Endodermal cell (in vitro differentiated cells): ENCODE measurements at regions not wholly inside any gene's neighbourhood (a gene's known extent, or its start where the extent isn't known, plus 50 kb on each side); places are given as distances from the start of the nearest gene placed in this dataset.

Experiments
- DNase-seq: peaks from one replicate; pipeline ENCODE4 v3.0.0-alpha.2; 2017
- H3K27ac ChIP-seq: 2 replicates; pipeline ENCODE4 v1.5.1; 2013; ENCODE audit warnings: mild to moderate bottlenecking, low read depth, low read length, moderate library complexity
- H3K27me3 ChIP-seq: 2 replicates; pipeline ENCODE4 v1.6.1; 2013; ENCODE audit warnings: mild to moderate bottlenecking, low read length, moderate library complexity; ENCODE audit not compliant: insufficient read depth, control insufficient read depth, poor library complexity, severe bottlenecking
- H3K36me3 ChIP-seq: 2 replicates; pipeline ENCODE4 v1.7.0; 2013; ENCODE audit warnings: mild to moderate bottlenecking, low read length, moderate library complexity; ENCODE audit not compliant: control insufficient read depth, insufficient read depth
- H3K4me1 ChIP-seq: one replicate; pipeline ENCODE4 v1.7.0; 2013; ENCODE audit warnings: low read length; ENCODE audit not compliant: control insufficient read depth, insufficient read depth
- H3K4me3 ChIP-seq: 2 replicates; pipeline ENCODE4 v1.5.1; 2013; ENCODE audit warnings: mild to moderate bottlenecking, low read length, moderate library complexity
- H3K9ac ChIP-seq: 2 replicates; pipeline ENCODE4 v1.6.1; 2013; ENCODE audit warnings: mild to moderate bottlenecking, low read length, moderate library complexity; ENCODE audit not compliant: poor library complexity, severe bottlenecking; ENCODE audit errors: extremely low read depth
- H3K9me3 ChIP-seq: 2 replicates; pipeline ENCODE4 v1.6.1; 2013; ENCODE audit warnings: mild to moderate bottlenecking, low read length, moderate library complexity; ENCODE audit not compliant: control insufficient read depth
- H3K27ac Mint-ChIP-seq: 2 replicates; pipeline ENCODE4 v1.8.0; 2020; ENCODE audit warnings: mixed read lengths
- H3K27me3 Mint-ChIP-seq: 2 replicates; pipeline ENCODE4 v1.8.0; 2021; ENCODE audit warnings: mild to moderate bottlenecking, mixed read lengths; ENCODE audit not compliant: insufficient read depth
- H3K36me3 Mint-ChIP-seq: 2 replicates; pipeline ENCODE4 v1.8.0; 2020; ENCODE audit warnings: low read depth, mixed read lengths
- H3K4me1 Mint-ChIP-seq: 2 replicates; pipeline ENCODE4 v1.8.0; 2020; ENCODE audit warnings: mixed read lengths
- H3K4me3 Mint-ChIP-seq: 2 replicates; pipeline ENCODE4 v1.8.0; 2020; ENCODE audit warnings: mild to moderate bottlenecking, moderate library complexity, mixed read lengths
- H3K9me3 Mint-ChIP-seq: 2 replicates; pipeline ENCODE4 v1.8.0; 2020; ENCODE audit warnings: mild to moderate bottlenecking, mixed read lengths
- CTCF ChIP-seq: fragments of 200-600 bp; sonication (generic); conservative IDR thresholded peaks from 2 replicates; pipeline ENCODE4 v1.5.0; 2021; ENCODE audit warnings: antibody characterized with exemption, mild to moderate bottlenecking
- WGBS, 2 experiments: methylation state at CpG; one replicate each; pipeline versions ENCODE4 v1.1.5 to v1.1.7; 2013; ENCODE audit warnings: missing lambda C conversion rate in 2 of 2, mixed read lengths in 1 of 2; ENCODE audit not compliant: insufficient coverage in 1 of 2, insufficient read length in 1 of 2; 5-methylcytosine and 5-hydroxymethylcytosine counted together

GRCh38 chr2:200144571-200144970 lies 161.9 kb upstream of the SPATS2L start:
- no peak overlapping the region for H3K9ac ChIP-seq
- 93% methylated on average over 2 of the region's 2 CpGs; no CpG with 5 or more reads in 1 of the 2 experiments for WGBS, 2 experiments
- H3K4me3 ChIP-seq: no peak overlapping the region
- no peak overlapping the region for H3K27ac ChIP-seq
- no peaks in the 10 kb centered on the region for H3K27me3 ChIP-seq
- Mint-ChIP-seq H3K4me1 (no peaks in the 10 kb centered on the region), H3K36me3 (peaks cover 6% of the 10 kb centered on the region), H3K9me3 (peaks cover 34% of the 10 kb centered on the region), H3K27me3 (no peaks in the 10 kb centered on the region), H3K27ac (no peak overlapping the region), H3K4me3 (no peak overlapping the region)
- H3K36me3 ChIP-seq: no peaks in the 10 kb centered on the region
- DNase-seq: no peak
- no peak for TF ChIP-seq CTCF
- H3K4me1 ChIP-seq: no peaks in the 10 kb centered on the region
- H3K9me3 ChIP-seq: peaks cover 8% of the 10 kb centered on the region

GRCh38 chr2:200146501-200146900 lies 160.0 kb upstream of the SPATS2L start:
- Mint-ChIP-seq H3K4me1 (no peaks in the 10 kb centered on the region), H3K36me3 (peaks cover 8% of the 10 kb centered on the region), H3K27me3 (no peaks in the 10 kb centered on the region), H3K4me3 (no peak overlapping the region), H3K9me3 (peaks cover 51% of the 10 kb centered on the region), H3K27ac (no peak overlapping the region)
- no peak for TF ChIP-seq CTCF
- Histone ChIP-seq H3K36me3 (no peaks in the 10 kb centered on the region), H3K9ac (no peak overlapping the region), H3K4me3 (no peak overlapping the region), H3K4me1 (no peaks in the 10 kb centered on the region), H3K9me3 (peaks cover 27% of the 10 kb centered on the region), H3K27ac (no peak overlapping the region), H3K27me3 (no peaks in the 10 kb centered on the region)
- 97 to 100% methylated on average over 2 to 3 of the region's 3 CpGs for WGBS, 2 experiments
- no peak for DNase-seq

GRCh38 chr2:200147371-200147770 lies 159.1 kb upstream of the SPATS2L start:
- 83 to 93% methylated on average over 1 to 2 of the region's 2 CpGs for WGBS, 2 experiments
- no peak overlapping the region for H3K9ac ChIP-seq
- H3K27ac ChIP-seq: no peak overlapping the region
- no peak for DNase-seq
- Mint-ChIP-seq H3K4me1 (no peaks in the 10 kb centered on the region), H3K4me3 (no peak overlapping the region), H3K9me3 (peaks cover 60% of the 10 kb centered on the region), H3K36me3 (peaks cover 11% of the 10 kb centered on the region), H3K27me3 (no peaks in the 10 kb centered on the region), H3K27ac (no peak overlapping the region)
- no peaks in the 10 kb centered on the region for H3K4me1 ChIP-seq
- H3K27me3 ChIP-seq: no peaks in the 10 kb centered on the region
- H3K4me3 ChIP-seq: no peak overlapping the region
- H3K9me3 ChIP-seq: peaks cover 32% of the 10 kb centered on the region
- no peak for TF ChIP-seq CTCF
- H3K36me3 ChIP-seq: no peaks in the 10 kb centered on the region
